ENCODE measurements at regions not wholly inside any gene's neighbourhood (a gene's known extent, or its start where the extent isn't known, plus 50 kb on each side); places are given as distances from the start of the nearest gene placed in this dataset.
"Not testable (repeated sequence)": the region's sequence is repeated elsewhere in the genome, so short reads cannot be mapped to it uniquely, and the experiment has no call there.

DNA sequence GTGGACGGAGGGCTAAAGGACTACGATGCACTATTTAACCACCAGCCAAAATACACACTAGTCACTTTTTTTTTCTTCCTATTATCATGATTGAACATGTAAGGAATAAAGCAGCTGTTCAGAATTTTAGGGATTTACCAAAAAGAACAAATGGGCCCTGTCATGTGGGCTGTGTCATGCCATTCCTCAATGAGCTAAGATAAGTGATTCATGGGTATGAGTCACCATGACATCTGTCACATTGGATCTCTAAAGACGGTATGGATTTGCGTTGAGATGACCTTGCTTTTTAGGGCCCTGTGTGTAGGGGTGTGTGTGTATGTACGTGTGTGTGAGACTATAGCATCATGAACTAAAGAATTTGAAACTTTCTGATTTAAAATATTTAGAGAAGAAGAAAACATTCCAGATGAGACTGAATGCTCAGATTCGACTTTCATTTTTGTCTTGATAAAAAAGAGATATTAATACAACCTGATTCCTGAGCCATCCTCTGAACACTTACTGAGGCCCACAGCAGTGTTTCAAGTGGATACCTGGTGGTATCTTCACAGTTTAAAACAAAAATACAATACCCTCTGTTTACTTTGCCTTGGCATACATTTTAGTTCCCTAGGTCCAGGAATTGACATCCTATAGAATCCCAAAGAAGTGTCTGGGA, 246.1 kb upstream of the DUSP10 start:
- DNase-seq = no peak

DNA sequence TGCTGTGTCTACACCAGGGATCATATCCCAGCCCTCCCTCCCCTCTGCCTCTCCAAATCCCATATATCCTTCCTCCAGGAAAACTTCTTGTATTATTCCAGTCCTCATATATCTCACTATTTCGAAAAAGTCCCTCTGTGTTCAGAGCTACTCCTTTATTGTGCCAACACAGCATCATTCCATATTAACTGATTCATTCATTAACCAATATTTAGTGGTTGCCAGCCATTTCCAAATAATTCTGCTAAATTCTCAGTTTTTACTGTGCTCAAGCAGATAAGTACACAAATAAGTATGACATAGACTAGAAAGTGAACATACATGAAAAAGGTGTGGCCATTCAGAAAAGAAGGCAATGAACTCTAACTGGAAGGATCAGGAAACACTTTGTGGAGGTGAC, 241.6 kb upstream of the DUSP10 start:
- DNase-seq = no peak

GRCh38 chr1:221981461-221981860, 239.6 kb upstream of the DUSP10 start:
- DNase-seq = no peak

- DNase-seq = no peak
Measured at GRCh38 chr1:221979444-221980032, 237.6 kb upstream of the DUSP10 start.

DNA sequence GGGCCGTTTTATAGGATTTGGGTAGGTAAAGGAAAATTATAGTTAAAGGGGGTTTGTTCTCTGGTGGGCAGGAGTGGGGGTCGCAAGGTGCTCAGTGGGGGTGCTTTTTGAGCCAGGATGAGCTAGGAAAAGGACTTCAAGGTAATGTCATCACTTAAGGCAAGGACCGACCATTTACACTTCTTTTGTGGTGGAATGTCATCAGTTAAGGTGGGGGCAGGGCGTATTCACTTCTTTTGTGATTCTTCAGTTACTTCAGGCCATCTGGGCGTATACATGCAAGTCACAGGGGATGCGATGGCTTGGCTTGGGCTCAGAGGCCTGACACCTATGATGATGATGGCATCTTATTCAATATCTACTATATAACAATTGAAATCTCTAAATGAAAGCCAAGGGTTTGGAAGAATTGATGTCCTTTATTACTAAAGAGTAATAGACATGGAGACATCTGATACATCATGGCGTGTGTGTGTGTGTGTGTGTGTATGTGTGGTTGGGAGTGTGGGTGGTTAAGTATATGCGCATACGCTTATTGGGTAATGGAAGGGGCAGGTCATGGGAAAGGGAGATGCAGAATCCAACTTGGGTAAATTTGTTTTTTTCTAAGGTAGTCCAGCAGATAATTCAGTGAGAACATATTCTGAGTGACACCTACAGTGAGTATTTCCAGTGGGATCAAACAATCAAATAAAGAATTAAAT, 236.9 kb upstream of the DUSP10 start:
- DNase-seq = not testable (repeated sequence)

GRCh38 chr1:221973787-221974186, 231.9 kb upstream of the DUSP10 start:
- DNase-seq = not testable (repeated sequence)

DNA sequence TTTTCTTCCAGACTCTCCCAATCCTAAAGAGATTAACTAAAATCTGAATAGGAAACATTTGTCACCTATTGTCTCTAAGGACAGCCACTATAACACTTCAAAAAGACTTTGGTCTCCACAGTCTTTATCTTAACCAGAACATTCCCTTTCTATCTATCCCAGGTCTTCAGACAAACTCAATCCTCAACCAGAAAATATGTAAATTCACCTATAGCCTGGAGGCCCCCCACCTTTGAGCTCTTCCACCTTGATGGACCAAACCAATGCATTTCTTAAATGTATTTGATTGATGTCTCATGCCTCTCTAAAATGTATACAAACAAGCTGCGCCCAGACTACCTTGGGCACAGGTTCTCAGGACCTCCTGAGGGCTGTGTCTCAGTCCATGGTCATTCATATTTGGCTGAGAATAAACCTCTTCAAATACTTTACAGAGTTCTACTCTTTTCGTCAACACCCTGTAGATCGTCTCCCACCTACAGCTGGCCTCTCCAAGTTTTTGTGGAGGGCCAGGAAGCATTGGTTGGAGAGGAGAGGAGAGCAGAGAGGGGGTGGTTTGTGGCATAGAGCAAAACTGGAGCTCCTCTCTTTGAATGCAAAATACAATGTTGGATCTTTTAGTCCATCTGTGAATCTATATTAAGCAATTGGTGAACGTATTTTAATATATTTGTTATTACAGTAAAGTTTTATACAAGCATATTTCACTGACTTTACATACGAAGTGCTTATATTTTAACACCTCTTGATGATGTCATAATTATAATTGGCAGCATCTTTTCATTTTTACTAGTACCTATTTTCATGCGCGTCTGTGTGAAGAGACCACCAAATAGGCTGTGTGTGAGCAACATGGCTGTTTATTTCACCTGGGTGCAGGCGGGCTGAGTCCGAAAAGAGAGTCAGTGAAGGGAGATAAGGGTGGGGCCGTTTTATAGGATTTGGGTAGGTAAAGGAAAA, 230.7 kb upstream of the DUSP10 start:
- DNase-seq = no peak

DNA sequence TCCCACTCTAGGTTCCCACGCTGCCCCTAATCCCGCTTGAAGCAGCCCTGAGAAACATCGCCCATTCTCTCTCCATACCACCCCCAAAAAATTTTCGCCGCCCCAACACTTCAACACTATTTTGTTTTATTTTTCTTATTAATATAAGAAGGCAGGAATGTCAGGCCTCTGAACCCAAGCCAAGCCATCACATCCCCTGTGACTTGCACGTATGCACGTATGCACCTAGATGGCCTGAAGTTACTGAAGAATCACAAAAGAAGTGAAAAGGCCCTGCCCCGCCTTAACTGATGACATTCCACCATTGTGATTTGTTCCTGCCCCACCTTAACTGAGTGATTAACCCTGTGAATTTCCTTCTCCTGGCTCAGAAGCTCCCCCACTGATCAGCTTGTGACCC, 229.1 kb upstream of the DUSP10 start:
- not testable (repeated sequence) for DNase-seq

DNA sequence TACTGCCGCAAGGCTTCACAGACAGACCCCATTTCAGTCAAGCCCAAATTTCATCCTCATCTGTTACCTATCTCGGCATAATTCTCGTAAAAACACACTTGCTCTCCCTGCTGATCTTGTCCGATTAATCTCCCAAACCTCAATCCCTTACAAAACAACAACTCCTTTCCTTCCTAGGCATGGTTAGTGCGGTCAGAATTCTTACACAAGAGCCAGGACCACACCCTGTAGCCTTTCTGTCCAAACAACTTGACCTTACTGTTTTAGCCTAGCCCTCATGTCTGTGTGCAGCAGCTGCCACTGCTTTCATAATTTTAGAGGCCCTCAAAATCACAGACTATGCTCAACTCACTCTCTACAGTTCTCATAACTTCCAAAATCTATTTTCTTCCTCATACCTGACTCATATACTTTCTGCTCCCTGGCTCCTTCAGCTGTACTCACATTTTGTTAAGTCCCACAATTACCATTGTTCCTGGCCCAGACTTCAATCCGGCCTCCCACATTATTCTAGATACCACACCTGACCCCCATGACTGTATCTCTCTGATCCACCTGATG, 227.5 kb upstream of the DUSP10 start:
- not testable (repeated sequence) for DNase-seq

GRCh38 chr1:221967538-221967937, 225.6 kb upstream of the DUSP10 start:
- DNase-seq = not testable (repeated sequence)

- DNase-seq = not testable (repeated sequence)
Measured at GRCh38 chr1:221966888-221967287, 225.0 kb upstream of the DUSP10 start.

DNA sequence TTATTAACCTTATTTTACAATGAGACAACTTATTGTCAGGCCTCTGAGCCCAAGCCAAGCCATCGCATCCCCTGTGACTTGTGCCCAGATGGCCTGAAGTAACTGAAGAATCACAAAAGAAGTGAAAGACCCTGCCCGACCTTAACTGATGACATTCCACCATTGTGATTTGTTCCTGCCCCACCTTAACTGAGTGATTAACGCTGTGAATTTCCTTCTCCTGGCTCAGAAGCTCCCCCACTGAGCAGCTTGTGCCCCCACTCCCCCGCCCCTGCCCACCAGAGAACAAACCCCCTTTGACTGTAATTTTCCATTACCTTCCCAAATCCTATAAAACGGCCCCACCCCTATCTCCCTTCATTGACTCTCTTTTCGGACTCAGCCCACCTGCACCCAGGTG, 224.0 kb upstream of the DUSP10 start:
- DNase-seq = not testable (repeated sequence)

GRCh38 chr1:221965252-221965651, 223.4 kb upstream of the DUSP10 start:
- DNase-seq = no peak

DNA sequence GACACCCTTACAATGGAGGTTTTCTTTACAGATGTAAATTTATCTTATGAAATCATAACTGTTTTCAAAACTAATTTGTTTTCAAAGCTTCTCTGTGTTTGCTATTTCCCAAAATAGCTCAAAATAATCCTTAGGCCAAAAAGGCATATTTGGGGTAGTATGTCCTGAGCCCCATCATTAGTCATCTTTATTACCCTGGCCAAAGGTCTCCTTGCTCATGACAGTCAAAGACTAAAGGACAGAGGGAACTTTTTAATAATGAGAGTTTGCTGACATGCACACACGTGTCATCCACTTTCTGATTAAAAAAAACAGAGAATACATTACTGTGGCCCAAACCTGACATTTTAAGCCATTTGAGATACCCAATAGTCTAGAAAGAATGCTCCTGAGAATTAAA, 221.9 kb upstream of the DUSP10 start:
- DNase-seq = no peak

GRCh38 chr1:221962385-221962784, 220.5 kb upstream of the DUSP10 start:
- no peak for DNase-seq

DNA sequence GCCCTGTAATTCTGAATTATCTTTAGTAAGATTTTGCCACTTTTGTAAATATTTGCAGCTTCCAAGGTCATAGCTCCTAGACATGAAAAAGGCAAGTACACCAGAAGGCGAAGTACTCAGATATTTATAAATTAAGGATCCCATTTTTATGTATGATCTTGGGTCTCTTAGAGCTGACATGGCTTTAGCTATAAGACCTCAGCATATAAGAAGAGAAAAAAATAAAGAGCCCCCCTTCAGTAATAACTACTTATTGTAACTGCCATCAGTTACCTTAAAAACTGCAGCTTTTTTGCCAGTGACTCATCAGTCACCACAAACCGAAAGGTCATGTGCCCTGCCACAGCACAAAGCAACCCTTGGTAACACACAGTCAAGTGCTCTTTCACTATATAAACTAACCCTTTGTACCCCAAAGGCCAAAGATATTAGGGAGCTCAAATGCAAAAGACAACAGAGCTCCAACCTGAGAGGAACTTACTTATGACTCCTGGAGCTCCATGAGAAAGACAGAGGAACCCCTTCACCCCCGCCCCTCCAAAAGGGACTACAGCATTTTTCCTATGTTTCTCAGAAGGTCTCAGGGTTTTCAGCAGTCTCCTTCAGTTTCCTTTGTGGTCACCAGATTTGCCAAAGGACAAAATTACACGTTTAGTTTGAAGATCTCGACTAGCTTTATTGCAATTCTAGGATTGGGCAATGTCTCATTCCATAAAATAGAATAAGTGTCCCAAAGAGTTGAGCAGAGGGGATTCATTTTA, 219.8 kb upstream of the DUSP10 start:
- DNase-seq = peak; percentile 72 to 76

- DNase-seq = not testable (repeated sequence)
Measured at GRCh38 chr1:221958161-221958562, 216.3 kb upstream of the DUSP10 start.

DNA sequence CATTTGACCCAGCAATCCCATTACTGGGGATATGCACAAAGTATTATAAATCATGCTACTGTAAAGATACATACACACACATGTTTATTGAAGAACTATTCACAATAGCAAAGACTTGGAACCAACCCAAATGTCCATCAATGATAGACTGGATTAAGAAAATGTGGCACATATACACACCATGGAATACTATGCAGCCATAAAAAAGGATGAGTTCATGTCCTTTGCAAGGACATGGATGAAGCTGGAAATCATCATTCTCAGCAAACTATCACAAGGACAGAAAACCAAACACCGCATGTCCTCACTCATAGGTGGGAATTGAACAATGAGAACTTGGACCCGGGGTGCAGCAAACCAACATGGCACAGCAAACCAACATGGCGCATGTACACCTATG, 215.5 kb upstream of the DUSP10 start:
- DNase-seq = not testable (repeated sequence)

GRCh38 chr1:221949996-221950395, 208.1 kb upstream of the DUSP10 start:
- DNase-seq = no peak

DNA sequence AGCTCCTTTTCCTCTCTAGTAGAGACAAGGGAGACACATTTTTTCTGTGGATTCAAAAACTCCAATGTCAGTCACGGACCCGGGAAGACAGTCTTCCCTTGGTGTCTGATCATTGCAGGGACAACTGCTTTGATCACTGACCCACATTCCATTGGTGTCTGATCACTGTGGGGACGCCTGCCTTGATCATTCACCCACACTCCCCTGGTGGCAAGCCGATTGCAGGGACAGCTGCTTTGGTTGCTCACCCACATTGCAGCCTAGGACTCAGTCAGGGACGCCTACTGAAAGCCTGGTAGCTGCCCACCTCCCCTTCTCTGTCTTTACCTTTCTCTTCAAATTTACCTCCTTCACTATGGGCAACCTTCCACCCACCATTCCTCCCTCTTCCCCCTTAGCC, 206.6 kb upstream of the DUSP10 start:
- DNase-seq = no peak

- DNase-seq = no peak
Measured at GRCh38 chr1:221947731-221948130, 205.8 kb upstream of the DUSP10 start.

GRCh38 chr1:221946768-221947167, 204.9 kb upstream of the DUSP10 start:
- DNase-seq = no peak

Measured in Kasumi-1 (cell line).